AG10803 (cell line): ENCODE measurements at regions not wholly inside any gene's neighbourhood (a gene's known extent, or its start where the extent isn't known, plus 50 kb on each side); places are given as distances from the start of the nearest gene placed in this dataset.

Experiments used
- DNase-seq: peaks from one replicate; pipeline ENCODE4 v3.0.0; 2010; ENCODE audit warnings: low read depth
- H3K4me3 ChIP-seq: 2 replicates; pipeline ENCODE4 v1.5.1; 2011; ENCODE audit warnings: mild to moderate bottlenecking, low read length, control low read depth
- CTCF ChIP-seq: conservative IDR thresholded peaks from 2 replicates; pipeline ENCODE4 v1.5.1; 2011; ENCODE audit warnings: mild to moderate bottlenecking, low read length, control low read depth, inconsistent platforms

GRCh38 chr3:111366515-111366914, 175.5 kb upstream of the CD96 start:
- H3K4me3 ChIP-seq, result no peak overlapping the region
- TF ChIP-seq CTCF, result no peak
- DNase-seq, result no peak

GRCh38 chr3:111368056-111368455, 173.9 kb upstream of the CD96 start:
- H3K4me3 ChIP-seq, result no peak overlapping the region
- no peak for TF ChIP-seq CTCF
- DNase-seq, result peak; percentile 23

GRCh38 chr3:111369958-111370357, 172.0 kb upstream of the CD96 start:
- H3K4me3 ChIP-seq, result no peak overlapping the region
- TF ChIP-seq CTCF, result no peak
- no peak for DNase-seq

GRCh38 chr3:111373239-111373638, 168.8 kb upstream of the CD96 start:
- TF ChIP-seq CTCF, result no peak
- H3K4me3 ChIP-seq, result no peak overlapping the region
- no peak for DNase-seq

- no peak overlapping the region for H3K4me3 ChIP-seq
- DNase-seq, result peak; percentile 13
- no peak for TF ChIP-seq CTCF
Observed at GRCh38 chr3:111373861-111374260, 168.1 kb upstream of the CD96 start.

GRCh38 chr3:111385971-111386495, 156.0 kb upstream of the CD96 start:
- no peak for DNase-seq
- no peak overlapping the region for H3K4me3 ChIP-seq
- no peak for TF ChIP-seq CTCF

GRCh38 chr3:111392894-111393398, 149.1 kb upstream of the CD96 start:
- DNase-seq, result no peak
- no peak for TF ChIP-seq CTCF
- no peak overlapping the region for H3K4me3 ChIP-seq
